ENCODE measurements at regions not wholly inside any gene's neighbourhood (a gene's known extent, or its start where the extent isn't known, plus 50 kb on each side); places are given as distances from the start of the nearest gene placed in this dataset.

- TF ChIP-seq, protein P1, sequence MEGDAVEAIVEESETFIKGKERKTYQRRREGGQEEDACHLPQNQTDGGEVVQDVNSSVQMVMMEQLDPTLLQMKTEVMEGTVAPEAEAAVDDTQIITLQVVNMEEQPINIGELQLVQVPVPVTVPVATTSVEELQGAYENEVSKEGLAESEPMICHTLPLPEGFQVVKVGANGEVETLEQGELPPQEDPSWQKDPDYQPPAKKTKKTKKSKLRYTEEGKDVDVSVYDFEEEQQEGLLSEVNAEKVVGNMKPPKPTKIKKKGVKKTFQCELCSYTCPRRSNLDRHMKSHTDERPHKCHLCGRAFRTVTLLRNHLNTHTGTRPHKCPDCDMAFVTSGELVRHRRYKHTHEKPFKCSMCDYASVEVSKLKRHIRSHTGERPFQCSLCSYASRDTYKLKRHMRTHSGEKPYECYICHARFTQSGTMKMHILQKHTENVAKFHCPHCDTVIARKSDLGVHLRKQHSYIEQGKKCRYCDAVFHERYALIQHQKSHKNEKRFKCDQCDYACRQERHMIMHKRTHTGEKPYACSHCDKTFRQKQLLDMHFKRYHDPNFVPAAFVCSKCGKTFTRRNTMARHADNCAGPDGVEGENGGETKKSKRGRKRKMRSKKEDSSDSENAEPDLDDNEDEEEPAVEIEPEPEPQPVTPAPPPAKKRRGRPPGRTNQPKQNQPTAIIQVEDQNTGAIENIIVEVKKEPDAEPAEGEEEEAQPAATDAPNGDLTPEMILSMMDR (IDR thresholded peaks at IDR 0.05), result no peak
- no peak for TF ChIP-seq ZFX (IDR thresholded peaks at IDR 0.05; ENCODE audit: borderline replicate concordance)
- H3K27ac ChIP-seq, result no peak overlapping the region
Measured at GRCh38 chr9:16025627-16026026, 472.8 kb downstream of the CCDC171 start.

DNA sequence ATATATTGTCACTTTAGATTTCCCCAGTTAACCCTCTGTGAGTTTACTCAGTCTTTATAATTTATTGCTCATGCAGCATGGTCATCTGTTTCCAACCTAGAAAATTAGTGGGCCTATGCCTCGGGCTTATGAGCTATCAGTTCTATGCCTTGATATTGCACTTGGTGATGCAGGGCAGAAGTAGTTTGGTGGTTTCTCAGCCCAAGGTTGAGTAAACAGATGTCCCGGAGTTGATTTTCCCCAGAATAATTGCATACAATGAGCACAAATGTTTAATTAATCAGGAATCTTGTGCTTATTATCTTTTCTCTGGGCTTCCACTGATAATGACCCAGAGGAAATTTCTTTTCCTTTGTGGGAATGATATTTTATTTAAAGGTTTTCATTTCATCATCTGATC lies 474.0 kb downstream of the CCDC171 start:
- TF ChIP-seq, protein P1 (IDR thresholded peaks at IDR 0.05), result no peak
- no peak for TF ChIP-seq ZFX (IDR thresholded peaks at IDR 0.05; ENCODE audit: borderline replicate concordance)
- H3K27ac ChIP-seq, result no peak overlapping the region

DNA sequence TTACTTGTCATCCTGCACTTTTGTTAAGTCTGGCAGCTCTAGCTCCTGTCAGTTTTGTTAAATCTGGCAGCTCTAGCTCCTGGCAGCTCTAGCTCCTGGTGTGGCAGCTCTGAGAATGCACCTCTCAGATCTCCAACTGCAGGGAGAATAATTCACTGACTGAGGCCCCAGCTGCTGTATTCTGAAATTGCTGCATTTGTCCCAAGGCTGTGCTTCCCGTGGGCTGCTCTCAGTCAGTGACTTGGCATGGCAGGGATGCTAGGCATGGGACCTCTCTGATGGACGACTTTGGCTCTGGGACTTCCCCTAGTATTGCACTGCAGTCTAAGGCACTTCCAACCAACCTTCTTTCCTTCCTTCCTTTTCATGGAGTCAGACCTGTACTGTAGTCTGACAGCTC lies 475.7 kb downstream of the CCDC171 start:
- H3K27ac ChIP-seq, result no peak overlapping the region
- TF ChIP-seq ZFX (IDR thresholded peaks at IDR 0.05; ENCODE audit: borderline replicate concordance), result no peak
- TF ChIP-seq, protein P1 (IDR thresholded peaks at IDR 0.05), result no peak

- no peak overlapping the region for H3K27ac ChIP-seq
- TF ChIP-seq, protein P1 (IDR thresholded peaks at IDR 0.05), result no peak
- no peak for TF ChIP-seq ZFX (IDR thresholded peaks at IDR 0.05; ENCODE audit: borderline replicate concordance)
Measured at GRCh38 chr9:16029046-16029615, 476.3 kb downstream of the CCDC171 start.

- no peak overlapping the region for H3K27ac ChIP-seq
- TF ChIP-seq, protein P1 (IDR thresholded peaks at IDR 0.05), result no peak
- no peak for TF ChIP-seq ZFX (IDR thresholded peaks at IDR 0.05; ENCODE audit: borderline replicate concordance)
Measured at GRCh38 chr9:16029796-16030363, 477.0 kb downstream of the CCDC171 start.

GRCh38 chr9:16030528-16031185 lies 477.8 kb downstream of the CCDC171 start:
- H3K27ac ChIP-seq, result no peak overlapping the region

More at GRCh38 chr9:16030528-16031185, 477.8 kb downstream of the CCDC171 start:
- TF ChIP-seq, protein P1 (IDR thresholded peaks at IDR 0.05), result no peak
- no peak for TF ChIP-seq ZFX (IDR thresholded peaks at IDR 0.05; ENCODE audit: borderline replicate concordance)

Measured in 22Rv1 (cell line).